ENCODE measurements at regions not wholly inside any gene's neighbourhood (a gene's known extent, or its start where the extent isn't known, plus 50 kb on each side); places are given as distances from the start of the nearest gene placed in this dataset.

GRCh38 chr14:45633220-45633984 lies 380.4 kb upstream of the MIS18BP1 start:
- no peak for TF ChIP-seq NR2F2 (IDR thresholded peaks at IDR 0.05)
- no peak for TF ChIP-seq CTCF (IDR thresholded peaks at IDR 0.05; ENCODE audit: low read depth, low read length, missing input control)
- no peak for TF ChIP-seq RAD21 (IDR thresholded peaks at IDR 0.05)
- TF ChIP-seq MAX (IDR thresholded peaks at IDR 0.05) = no peak
- no peak for TF ChIP-seq EGR1 (IDR thresholded peaks at IDR 0.05; ENCODE audit: low read depth in 2 of 2)
- TF ChIP-seq YY1 (IDR thresholded peaks at IDR 0.05) = no peak

All from liver (tissue), 3 donors.